NCI-H774 (cell line): ENCODE measurements at regions not wholly inside any gene's neighbourhood (a gene's known extent, or its start where the extent isn't known, plus 50 kb on each side); places are given as distances from the start of the nearest gene placed in this dataset.

Source experiments
- DNase-seq: peaks from one replicate; lab custom pipeline; 2025; lab: John Stamatoyannopoulos, UW

DNA sequence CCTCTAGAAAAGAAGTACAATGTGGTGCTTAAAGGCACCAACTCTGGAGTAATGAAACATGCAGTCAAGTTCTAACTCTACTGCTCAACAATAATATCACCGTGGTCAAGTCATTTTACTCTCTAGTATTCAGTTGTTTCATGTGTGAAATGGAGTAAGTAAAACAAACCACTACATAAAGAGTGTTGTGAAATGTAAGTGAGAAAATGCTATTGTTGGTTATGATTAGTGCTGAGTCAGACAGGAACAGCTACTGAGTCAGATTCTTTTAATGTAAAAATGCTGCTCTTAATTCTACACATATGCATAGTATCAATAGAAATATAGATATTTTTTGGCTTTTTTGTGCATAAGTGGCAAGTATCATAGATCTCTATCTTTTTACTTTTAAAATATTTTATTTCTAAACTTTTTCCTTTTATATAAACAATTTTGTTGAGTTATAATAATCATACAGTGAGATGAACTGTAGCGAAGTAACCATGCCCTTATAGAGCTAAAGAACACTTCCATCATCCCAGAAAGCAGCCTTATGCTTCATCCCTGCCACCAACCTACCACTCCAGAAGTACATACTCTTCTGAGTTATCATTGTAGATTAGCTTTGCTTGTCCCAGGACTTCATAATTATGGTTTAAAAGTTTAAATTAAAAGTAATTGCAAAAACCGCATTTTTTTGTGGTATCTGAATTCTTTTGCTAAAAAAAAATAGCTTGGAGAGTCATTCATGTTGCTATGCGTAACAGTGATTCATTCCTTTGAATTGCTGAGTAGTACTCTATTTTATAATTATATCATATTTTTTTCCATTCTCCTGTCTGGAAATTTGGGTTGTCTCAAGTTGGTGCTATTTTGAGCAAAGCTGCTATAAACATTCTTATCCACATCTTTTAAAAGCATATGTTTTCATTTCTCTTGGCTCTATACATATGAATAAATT, 548.2 kb upstream of the CLINT1 start:
- DNase-seq = no peak

DNA sequence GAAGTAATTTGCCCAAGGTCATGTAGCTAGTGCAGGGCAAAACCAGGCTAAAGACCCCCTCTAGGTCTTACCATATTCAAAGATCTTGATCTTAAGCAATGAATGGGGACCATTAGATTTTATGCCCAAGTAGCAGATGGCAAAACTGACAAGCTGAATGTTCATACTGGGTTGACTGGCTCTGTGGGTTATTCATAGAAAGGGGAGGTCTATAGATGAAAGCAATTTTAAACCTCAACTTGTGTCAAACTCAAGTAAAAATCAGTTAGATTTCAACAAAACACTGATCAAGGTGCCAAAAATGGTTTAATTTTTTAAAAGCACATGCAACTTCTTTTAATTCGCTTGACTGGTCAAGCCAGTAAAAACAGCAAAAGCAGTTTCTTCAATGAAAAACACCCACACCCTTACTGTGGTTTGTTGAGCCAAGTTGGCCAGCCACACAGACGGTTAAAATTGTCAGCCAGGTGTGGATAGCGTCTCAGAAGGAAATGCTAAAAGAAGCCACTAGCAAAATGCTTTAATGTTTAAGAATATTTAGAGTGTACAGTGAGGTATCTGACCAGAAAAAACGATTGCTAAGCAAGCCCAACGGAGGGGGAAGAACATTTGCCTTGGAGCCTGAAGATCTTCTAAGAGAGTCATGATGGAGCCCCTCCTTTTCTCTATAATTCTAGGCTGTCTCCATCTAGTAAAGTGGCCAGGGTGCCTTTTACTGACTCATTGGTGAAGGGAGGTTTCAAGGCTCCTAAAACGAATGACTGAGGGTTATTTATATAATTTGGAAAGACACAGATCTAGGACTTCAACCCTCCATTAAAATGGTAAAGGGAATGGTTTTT, 539.6 kb upstream of the CLINT1 start:
- DNase-seq = no peak

DNA sequence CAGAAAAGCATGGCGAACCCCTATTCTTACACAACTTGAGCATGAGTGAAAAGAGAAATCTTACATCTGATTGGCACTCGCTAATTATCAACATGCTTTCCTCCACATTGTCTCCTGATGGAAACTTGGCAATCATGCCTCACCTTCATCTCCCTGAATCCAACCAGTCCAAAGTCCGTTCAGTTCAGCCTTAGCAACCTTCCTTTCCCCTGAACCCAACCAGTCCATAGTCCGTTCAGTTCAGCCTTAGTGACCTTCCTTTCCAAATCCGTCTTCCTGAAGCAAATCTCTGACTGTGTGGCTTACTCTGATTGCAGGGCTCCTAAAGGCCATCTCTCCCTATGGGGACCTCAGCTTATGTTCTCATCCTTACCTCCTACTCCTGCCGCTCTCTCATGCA, 538.3 kb upstream of the CLINT1 start:
- no peak for DNase-seq

DNA sequence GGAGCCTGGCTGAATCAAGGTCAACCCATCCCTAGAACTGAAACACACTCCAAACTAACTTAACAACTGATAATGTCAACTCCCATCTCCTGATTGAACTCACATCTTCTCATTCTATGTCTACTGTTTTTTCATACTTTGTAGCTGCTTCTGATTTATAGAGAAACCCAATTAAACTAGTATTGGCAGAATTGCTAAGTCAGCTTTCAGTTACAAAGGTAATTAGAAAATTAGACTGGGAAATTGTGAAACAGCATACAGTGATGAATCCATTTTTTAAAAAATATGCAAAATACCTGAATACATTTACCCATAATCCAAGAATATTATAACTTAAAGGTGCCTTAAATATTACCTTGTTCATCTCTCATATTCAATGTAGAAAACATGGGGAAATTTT, 535.2 kb upstream of the CLINT1 start:
- no peak for DNase-seq

DNA sequence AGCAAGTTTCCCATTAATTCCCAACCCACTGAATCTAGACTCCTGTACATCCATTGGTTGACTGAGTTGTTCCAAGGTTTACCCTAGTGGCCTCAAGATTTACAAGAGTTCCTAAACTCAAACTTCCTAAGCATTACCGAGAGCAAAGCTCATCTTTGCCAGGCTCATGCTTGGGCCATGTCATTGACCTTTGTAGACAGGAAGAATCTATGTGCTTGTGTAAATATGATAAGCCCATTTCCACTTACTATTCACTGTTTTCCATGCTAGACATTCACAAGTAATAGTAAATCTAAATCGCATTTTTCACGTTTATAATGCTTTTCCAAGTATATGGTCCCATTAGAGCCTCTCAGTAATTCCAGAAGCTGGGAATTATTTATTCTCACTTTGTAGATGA, 534.5 kb upstream of the CLINT1 start:
- no peak for DNase-seq

DNA sequence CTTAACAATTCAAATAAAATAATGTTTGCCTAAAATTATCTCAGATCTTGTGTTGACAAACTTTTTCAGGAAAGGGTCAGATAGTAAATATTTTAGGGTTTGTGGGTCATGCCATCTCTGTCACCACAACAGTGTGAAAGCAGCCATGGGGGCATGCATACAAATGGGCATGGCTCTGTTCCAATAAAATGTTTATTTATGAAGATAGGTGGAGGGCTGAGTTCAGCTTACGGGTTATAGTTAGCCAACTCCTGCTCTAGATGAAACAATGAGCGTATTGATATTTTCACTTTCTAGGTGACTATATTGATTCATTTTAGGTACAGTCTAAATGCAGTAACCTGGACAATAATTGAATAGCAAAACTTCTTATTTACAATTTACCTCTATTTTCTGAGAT, 533.8 kb upstream of the CLINT1 start:
- no peak for DNase-seq

DNA sequence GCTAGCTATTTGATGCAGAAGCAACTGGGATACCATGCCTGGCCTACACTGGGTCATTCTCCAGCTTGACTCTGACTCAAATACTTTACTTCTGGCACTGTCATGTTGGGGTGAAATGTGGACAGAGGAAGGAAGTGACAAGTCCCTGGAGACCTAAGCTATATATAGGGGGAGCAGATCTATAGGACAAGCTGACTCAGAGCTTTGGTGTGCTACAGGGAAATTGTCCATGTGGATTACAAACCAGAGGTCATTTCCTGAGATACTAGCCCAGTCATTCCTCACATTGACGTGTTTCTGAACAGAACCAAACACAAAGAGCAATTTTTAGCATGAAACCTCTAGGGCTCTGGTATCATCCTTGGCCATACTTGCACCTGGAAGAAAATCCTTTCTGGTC, 531.6 kb upstream of the CLINT1 start:
- DNase-seq = no peak

DNA sequence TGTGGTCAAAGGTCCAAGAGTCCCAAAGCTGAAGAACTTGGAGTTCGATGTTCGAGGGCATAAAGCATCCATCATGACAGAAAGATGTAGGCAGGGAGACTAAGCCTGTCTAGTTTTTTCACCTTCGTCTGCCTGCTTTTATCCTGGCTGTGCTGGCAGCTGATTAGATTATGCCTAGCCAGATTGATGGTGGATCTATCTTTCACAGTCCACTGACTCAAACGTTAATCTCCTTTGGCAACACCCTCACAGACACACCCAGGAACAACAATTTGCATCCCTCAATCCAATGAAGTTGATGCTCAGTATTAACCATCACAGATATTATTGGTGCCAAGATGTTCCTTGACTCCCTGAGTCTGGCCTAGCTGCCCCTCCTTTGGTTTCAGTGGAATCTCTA, 530.8 kb upstream of the CLINT1 start:
- DNase-seq = no peak

DNA sequence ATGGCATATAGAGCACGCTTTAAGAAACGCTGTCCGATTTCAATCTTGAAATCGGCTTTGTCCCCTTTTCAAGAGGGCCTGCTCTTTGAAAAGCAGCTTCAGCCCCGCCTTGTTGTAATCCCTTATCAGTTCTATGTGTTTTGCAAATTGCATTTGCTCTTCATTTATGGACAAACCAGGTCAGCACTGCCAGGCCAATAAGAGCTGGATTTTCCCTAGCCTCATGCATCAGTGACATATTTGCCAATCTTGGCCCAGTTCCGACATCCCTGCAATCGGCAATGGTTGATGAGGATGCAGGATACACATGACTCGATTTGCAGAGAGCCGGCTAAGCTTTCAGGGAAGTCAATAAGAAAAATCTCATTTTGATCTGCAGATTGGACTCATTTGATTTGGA, 529.1 kb upstream of the CLINT1 start:
- DNase-seq = no peak

DNA sequence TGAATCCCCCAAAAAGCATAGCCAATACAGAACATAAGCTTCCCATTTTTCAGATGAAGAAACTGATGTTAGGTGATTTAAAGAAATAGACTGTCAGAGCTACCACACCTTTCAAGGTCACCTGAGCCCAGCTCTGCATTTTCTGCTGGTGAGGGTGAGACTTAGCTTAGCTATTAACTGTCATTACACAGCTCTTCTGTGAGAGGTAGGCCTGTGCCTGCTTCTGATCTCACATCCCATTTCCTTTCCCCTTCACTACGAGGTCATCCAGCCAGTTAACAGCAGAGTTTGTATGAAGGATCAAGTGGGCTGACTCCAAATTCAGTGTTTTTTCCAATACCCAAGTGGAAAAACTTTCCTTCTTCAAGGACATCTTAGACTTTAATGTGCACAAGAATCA, 528.6 kb upstream of the CLINT1 start:
- DNase-seq = no peak

DNA sequence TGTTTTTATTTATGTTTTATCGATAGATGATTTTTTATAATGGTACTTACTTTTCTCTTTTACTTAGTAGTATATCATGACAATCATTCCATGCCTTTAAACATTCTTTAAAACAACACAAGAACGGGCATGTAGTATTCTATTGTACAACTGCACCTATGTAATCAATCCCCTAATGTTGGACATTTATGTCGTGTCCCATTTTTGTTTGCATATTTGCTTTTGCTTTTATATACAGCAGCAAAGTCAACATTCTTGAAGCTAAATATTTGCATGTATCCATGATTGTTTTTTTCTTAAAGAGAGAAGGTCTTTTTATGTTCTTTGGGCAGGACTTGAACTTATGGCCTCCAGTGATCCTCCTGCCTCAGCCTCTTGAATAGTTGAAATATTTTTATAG, 527.0 kb upstream of the CLINT1 start:
- DNase-seq = no peak

DNA sequence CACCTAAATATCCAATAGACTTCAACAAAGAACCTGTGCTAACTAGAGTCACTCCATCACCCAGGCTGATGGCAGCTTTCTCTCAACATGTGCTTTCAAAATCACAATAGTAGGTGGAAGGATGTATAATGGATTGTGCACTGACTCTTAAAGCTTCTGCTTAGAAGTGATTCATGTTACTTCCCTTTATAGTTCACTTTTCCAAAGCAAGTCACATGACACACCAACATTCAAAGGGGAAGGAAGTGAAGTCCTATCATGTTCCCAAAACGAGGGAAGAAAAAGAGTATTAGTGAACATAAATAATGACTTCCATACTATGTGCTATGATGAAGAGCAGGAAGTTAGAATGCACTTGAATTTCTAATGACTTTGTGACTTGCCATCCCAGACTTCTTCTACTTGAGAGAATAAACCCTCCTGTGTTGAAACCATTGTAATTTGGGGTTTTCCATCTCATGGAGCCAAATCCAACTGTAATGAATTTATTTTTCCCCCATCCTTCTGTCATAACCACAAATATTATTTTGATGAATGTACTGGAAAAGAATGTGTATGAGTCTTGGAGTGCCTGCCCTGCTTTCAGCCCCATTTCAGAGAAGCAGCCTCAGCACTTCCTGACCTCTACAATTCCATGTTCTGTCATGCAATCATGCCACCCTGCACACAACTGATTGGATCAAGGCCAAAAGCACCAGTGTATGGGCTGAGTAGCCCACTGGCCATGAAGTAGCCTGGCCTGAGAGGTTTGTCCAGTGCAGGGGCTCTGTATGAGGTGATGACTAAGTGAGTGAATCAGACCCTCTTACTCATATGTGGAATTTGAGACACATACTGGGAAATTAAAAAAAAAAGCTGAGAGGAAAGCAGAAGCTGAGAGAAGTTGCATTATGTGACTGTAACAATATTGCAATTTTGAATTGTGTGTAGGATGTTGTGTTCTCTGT, 525.9 kb upstream of the CLINT1 start:
- no peak for DNase-seq

DNA sequence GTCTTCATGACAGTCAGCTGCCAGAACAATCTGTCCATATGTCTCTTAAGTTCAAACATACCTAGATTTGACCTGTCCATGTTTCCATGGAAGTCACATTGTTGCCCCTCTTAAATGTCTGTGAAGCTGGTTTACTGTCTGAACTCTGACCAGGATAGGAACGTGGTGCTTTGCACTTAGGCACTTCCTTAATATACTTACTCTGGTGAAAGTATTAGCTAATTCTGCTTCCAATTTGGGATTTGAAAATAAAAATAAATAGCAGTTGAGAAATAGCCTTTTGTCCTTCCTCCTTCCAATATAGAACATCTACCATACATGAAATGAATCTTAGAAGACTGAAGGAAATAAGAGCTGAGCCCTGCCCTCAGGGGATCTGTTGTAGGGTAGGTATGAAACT, 524.5 kb upstream of the CLINT1 start:
- no peak for DNase-seq

DNA sequence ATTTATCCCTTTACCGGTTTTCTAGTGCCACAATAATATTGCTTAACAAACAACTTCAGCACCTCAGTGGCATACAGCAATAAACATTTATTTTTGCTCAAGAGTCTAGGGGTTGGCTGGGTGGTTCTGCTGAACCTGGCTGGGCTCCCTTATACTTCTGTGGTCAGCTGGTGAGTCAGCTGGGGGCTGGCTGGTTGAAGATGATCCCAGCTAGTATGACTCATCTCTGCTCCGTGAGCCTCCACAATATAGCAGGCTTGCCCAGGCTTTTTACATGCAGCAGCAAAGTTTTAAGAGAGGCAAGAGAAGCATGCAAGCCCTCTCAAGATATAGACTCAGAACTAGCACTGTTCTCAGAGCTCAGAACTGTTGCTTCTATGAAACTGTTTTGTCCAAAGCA, 523.5 kb upstream of the CLINT1 start:
- DNase-seq = no peak

DNA sequence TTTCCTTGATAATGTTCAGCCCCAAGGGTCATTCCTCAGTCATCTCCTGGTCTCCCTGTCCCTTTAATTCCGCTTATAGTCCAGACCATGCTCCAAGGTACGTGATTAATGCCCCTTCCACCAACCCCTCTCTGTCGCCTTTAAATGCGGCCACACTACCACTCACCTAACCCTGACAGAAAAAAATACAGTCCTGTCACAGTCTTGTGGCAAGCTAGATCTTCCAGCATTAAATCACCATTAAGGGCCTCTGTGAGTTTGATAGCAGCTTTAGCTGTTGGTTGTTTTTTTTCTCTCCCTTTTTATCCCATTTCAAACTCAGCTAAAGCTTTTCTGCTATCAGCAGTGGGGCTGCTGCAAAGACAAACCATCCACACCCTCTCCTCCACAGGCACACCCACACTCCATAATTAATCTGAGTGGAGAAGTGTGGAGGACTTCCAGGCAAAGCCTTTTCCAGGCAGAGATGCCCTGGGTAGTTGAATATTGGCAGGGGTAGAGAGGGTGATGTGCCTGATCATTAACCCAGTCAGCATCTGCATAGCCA, 522.7 kb upstream of the CLINT1 start:
- DNase-seq = no peak

DNA sequence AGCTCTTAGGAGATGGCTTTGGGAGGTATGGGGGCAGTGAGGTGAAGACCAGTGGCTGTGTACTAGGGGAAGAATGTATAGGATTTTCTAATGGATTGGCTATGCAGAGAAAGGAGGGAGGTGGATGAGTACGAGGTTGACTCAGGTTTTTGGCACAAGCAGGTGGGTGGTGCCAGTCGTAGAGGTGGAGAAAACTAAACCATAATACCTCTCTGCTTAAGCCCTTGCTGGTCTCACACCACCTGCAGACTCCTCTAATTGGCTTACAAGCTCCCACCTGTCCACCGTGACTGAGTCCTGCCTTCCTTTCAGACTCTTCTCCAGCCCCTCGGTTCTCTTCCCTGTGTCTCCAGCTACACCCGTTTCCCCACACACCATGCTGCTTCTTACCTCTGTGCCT, 521.7 kb upstream of the CLINT1 start:
- no peak for DNase-seq

DNA sequence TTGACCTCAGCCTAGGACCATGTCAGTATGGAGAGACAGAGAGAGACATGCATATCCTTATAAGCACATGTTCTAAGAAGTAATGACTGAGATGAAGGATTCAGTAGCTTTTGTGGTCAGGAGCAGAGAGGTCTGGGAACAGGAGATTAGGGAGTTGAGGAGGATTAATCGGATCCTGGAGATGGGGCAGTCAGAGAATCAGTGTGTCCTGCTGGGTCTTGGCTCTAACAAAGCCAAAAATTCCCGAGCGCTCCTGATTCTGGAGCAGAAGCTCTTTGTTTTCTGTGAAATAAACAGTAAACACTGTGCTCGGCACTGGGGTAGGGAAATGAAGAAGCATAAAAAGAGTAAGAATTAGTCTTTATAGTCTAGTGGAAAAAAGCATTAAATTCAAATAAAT, 520.0 kb upstream of the CLINT1 start:
- no peak for DNase-seq

DNA sequence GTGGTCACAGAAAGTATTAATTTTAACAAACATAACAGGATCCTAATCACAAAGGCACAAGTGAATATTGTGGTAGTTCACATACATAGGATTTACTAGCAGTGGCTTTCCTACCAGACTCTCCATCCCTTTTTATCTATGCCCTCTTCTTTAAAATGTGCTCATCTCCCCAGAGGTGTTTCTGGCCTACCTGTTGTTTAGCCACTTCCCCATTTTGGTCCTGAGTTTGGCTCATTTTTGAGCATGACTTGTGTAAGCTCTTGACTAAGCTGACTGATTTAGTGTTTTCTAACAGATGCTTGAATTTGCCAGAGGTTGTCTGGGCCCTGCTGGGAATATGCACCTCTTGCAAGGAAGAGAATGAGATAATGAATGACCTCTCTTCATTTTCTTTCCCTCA, 517.7 kb upstream of the CLINT1 start:
- no peak for DNase-seq

DNA sequence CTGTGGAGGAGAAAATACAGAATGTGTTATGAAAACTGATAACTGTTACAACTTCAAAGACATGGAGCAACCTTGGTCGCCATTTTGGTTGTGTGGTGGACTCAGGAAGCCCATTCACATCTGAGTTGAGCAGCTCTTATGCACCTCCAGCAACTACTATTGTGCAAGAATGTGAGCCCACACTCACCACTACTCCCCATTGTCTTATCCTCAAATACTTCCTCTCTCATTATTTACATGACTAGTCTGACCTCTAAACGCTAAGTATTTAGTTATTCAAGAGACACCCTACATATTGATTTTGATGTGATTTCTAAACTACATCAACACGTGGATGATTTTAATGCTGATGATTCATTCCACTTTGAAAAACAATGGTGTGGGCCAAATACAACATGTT, 516.6 kb upstream of the CLINT1 start:
- DNase-seq = no peak

DNA sequence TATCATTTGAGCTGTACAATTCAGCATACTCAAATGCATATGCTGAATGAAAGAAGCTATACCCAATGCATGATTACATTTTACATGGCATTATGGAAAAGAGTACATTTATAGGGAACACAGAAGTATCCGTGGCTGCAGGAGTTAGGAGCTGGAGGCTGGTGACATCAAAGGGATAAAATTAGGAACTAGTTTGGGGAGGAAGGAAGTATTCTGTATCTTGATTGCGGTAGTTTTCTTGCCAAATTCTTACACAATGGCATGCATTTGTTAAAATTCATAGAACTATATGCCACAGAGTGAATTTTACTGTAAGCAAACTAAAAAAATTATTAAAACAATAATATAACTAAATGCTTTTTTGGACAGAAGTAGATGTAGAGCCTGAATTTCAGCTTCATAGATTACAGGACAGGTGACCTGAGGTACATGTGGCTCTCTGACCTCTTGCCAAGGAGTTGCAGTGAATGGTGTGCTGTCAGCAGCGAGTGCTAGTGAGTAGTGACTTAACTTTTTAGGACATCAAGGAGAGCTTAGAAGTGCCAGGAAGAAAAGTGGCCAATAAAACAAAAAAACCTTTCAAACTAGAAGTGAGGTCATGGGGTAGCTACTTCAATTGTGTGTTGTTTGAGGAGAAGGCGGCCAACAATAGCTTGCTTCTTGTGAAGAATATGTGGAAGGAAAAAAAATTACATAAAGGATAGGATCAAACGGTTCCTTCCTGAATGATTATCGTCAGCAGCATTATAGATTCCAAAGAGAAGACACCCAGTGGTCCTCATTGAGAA, 514.9 kb upstream of the CLINT1 start:
- DNase-seq = no peak

DNA sequence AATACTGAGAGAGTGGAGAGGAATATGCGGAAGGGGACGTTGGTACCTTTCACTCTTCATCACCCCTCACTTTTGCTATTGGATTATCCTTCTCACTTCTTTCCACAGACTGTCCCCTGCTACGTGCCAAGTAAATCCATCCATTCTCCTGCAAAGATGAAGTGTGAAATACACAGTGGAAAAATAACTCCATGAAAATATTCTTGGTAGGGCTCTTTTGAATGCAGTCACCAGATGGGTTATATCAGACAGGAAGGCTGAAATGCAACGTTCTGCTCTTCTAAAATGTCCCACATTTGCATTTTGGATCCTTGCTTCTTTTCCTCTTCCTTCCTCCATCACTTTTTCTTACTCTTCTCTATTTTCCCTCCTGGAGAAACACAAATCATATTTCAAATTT, 510.3 kb upstream of the CLINT1 start:
- no peak for DNase-seq
